Amniotic epithelial cell (primary cell): ENCODE measurements at regions not wholly inside any gene's neighbourhood (a gene's known extent, or its start where the extent isn't known, plus 50 kb on each side); places are given as distances from the start of the nearest gene placed in this dataset.
"Not testable (repeated sequence)": the region's sequence is repeated elsewhere in the genome, so short reads cannot be mapped to it uniquely, and the experiment has no call there.

ENCODE experiments used
- DNase-seq: peaks from one replicate; pipeline ENCODE4 v3.0.0-alpha.2; 2010; ENCODE audit warnings: low read depth

DNA sequence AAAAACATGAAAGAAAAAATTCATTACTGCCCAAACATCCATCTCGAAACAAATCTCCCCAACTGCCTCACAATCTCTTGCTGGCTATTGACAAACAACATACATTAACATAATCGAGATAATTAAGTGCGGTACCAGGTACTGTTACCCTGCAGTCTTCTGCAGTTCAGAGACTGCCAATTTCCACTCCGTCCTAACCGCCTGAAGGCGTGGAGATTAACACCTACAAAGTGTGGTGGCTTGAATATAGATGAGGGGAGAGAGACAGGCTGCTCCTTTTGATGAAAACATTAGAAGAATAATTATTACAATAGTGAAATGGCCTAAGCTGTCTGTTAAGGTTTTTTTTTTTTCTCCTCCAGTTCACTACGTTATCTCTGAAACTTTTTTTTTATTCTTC, 258.9 kb upstream of the SOX4 start:
- no peak for DNase-seq

- no peak for DNase-seq
These were observed 258.0 kb upstream of the SOX4 start for GRCh38 chr6:21335591-21335990.

DNA sequence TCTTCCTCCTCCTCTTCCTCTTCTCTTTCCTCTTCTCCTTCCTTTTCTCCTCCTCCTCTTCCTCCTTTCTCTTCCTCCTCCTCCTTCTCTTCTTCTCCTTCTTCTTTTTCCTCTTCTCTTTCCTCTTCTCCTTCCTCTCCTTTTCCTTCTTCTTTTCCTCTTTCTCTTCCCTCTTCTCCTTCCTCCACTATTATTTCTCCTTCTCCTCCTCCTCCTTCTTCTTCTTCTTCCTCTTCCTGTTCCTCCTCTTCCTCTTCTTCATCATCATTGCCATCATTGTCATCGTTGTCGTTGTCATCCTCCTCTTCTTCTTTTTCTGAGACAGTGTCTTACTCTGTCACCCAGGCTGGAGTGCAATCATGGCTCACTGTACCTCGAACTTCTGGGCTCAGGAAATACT, 256.3 kb upstream of the SOX4 start:
- DNase-seq, result no peak

DNA sequence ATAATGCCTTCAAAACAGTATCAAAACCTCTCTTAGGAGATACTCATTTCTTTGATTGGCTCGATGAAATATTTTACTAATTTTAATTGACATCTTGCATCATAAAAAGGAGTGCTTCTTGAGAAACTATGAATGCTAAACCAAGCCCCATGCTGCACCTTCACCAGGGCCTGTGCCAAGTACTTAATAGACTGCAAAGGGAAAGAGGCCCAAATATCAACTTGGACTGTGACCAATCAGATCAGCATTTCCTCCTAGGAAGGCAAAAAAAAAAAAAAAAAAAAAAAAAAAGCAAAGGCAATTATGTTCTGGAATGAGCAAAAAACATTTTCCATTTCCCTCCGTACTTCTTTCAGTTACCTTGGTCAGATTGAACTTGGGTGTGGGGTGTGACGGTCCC, 253.0 kb upstream of the SOX4 start:
- no peak for DNase-seq

GRCh38 chr6:21341910-21342309, 251.6 kb upstream of the SOX4 start:
- DNase-seq, result no peak

- peak; percentile 38 for DNase-seq
These were observed 251.1 kb upstream of the SOX4 start for GRCh38 chr6:21342501-21342900.

DNA sequence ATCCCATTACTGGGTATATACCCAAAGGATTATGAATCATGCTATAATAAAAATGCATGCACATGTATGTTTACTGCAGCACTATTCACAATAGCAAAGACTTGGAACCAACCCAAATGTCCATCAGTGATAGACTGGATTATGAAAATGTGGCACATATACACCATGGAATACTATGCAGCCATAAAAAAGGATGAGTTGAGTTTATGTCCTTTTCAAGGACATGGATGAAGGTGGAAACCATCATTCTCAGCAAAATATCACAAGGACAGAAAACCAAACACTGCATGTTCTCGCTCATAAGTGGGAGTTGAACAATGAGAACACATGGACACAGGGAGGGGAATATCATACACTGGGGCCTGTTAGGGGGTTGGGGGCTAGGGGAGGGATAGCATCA, 247.8 kb upstream of the SOX4 start:
- DNase-seq, result not testable (repeated sequence)

DNA sequence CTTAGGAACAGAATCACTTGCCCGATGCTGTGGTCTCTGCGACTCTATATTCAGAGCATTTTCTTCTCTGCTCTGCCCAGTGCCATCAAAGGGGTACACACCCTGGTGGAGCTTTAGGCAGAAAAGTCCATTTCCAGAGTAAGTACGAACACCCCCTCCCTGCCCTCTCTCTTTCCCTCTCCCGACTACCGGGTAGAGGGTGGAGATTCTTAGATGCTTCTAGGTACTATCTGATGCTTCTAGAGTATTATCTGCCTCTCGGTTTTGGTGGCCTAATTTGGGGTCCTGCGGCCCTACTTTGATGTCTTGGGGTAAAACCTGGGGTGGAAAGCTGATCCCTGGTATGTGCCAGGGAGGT, 245.4 kb upstream of the SOX4 start:
- DNase-seq, result no peak

DNA sequence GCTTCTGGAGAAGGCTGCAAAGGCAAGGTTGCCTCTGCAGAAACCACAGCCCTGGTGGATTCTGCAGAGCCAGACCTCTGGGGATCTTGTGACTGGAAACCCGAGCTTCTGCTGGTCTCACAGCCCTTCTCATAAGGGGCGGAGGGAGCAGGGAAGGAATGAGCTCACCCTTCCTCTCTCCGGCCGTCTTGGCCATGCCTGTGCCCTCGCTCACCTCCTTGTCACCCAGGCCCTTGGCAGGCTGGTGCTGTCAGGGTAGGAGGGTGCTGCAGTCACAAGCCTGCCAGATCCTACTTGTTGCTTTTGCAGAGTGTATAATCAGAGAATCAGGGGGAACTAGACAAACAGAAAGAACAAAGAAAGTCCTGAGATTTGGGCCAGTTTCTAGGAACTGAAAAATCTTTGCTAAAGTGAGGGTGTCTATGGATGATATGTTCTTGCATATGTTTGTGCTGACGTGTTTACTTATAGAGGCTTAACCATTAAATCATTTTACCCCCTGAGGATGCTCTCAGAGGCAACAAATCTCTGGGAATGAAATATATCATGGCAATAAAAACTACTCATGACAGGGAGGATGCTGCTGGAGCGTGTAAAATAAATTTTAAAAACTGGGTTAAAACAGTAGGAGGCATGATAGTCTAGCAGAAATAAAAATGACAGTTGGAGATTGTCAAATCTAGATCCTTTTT, 244.9 kb upstream of the SOX4 start:
- DNase-seq, result peak; percentile 60

DNA sequence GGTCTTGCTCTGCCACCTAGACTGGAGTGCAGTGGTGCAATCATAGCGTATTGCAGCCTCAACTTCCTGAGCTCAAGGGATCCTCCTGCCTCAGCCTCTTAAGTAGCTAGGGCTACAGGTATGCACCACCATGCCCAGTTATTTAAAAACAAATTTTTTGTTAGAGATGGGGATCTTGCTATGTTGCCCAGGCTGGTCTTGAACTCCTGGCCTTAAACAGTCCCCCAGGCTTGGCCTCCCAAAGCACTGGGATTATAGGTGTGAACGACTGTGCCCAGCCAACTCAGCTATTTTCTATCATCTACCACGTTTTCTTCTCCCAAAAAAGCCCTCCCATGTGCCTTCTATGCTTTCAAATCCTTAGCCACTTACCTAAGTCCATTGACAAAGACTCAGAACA, 243.7 kb upstream of the SOX4 start:
- no peak for DNase-seq

- no peak for DNase-seq
These were observed 242.6 kb upstream of the SOX4 start for GRCh38 chr6:21350926-21351325.

DNA sequence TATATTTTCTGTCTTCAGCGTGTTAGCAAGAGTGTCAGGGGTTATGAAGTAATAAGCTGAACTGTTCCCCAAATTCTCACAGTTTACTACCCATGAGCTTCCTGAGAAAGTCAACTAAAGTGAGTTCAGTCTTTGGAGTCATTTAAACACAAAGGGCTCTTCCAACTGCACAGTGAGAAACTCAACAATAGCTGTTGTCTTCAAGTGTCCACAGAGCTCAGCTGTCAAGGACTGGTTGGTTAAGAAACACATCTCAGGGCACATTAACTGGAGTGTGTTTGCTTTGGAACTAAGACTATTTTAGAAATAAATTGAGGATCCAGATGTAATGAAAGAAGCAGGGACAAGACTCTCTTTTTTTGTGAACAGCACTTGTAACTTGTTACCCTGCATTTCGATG, 241.4 kb upstream of the SOX4 start:
- DNase-seq, result no peak

GRCh38 chr6:21354805-21355238, 238.7 kb upstream of the SOX4 start:
- no peak for DNase-seq

GRCh38 chr6:21355638-21356037, 237.9 kb upstream of the SOX4 start:
- no peak for DNase-seq

DNA sequence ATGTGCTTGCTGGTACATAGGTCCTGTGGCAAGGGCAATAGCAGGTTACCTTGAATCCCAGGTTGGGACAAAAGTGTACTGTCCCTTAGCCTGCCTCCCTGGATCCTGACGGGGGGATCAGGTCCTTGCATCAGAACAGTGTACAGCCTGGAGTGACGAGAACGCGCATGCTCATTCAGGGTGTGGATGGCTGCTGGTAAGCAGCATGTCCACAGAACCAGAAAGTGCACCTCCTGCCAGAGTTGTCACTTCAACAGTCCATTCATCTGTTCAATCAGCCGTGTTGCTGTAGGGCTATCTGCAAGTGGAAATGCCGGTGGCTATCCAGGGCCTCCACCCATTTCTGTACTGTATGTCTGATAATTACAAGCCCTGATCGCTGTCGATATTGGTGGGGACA, 236.3 kb upstream of the SOX4 start:
- no peak for DNase-seq

- no peak for DNase-seq
These were observed 233.6 kb upstream of the SOX4 start for GRCh38 chr6:21359926-21360325.

DNA sequence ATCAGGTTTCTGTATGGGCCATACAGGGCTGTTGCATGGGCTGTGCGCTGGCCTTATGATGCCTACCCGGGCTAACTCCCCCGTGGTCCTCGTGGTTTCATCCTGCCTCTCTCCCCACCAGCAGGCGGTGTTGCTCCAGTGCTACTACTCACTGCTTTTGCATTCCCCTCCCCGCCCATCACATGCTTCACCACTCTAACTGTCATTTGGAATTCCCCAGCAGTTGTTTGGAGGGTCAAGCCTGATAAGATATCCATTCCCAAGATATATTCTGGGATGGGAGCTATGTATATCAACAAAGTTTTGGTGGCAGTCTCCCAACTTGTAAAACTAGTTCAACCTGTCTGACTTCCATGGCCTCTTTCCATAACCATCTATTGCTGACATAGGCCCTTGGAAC, 233.2 kb upstream of the SOX4 start:
- DNase-seq, result no peak

- no peak for DNase-seq
These were observed 226.4 kb upstream of the SOX4 start for GRCh38 chr6:21367148-21367547.

- DNase-seq, result no peak
These were observed 225.8 kb upstream of the SOX4 start for GRCh38 chr6:21367649-21368154.

DNA sequence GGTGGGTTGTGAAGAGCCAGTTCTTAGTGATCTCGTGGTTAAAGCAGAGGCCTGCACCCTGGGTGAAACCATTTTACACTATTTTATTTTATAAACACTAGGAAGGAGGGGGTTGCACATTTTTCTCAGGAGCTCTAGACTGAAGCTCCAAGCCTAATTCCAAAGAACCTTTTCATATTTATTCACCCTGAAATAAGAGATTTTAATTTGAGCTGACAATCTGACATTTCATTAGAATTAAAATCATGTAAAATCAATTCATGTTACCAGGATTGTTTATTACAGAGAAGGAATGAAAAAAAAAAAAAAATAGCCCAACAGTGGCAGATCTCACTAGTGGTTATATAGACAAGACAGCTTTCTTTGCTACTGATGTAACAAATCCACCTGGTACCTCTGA, 222.5 kb upstream of the SOX4 start:
- no peak for DNase-seq

- DNase-seq, result no peak
These were observed 221.8 kb upstream of the SOX4 start for GRCh38 chr6:21371676-21372171.

DNA sequence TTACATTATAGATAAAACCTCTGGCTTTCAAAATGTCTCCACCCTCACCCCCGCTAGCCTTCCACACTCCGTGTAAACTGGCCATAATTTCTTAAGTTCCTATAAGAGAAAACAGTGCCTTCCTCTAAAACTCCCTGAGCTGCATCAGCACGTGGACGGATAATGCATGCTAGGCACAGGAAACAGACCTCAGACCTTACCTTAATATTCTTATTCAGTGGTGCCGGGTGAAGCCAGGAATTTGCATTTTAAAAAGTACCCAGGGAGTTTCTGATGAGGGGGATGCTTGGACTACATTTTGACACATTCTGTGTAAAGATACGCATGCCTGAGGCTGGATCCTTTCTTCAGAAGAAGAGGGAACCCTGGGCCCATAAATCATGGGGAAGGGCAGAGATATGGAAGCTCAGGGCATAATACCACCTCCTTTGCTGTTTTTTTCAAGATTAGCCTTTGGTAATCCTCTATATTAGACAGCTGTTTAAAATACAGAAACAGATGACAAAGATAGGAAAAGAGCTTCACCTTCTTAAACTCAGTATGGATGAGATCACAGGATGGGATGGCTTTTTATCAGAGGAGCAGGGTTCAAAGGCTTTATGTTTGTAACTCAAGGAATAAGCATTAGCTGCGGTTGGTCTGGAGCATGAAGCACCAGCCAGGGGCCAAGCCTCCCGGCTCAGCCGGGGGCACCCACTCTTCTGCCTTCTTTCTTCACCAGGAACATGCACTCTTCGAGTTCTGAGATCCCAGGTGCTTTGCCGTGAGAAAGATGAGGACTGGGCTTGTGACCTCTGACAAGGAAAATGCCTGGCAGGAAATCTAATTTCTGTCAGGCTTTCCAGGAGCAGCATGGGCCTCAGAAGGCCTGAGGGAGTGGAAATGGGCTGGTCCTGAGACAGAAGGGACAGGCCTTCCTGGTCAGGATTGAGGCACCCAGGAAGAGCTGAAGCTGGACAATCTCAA, 218.1 kb upstream of the SOX4 start:
- DNase-seq, result peak; percentile 39

GRCh38 chr6:21377356-21377755, 216.2 kb upstream of the SOX4 start:
- DNase-seq, result no peak
